ENCODE measurements at regions not wholly inside any gene's neighbourhood (a gene's known extent, or its start where the extent isn't known, plus 50 kb on each side); places are given as distances from the start of the nearest gene placed in this dataset.

- TF ChIP-seq SIN3A (IDR thresholded peaks at IDR 0.05; ENCODE audit: borderline replicate concordance, insufficient read depth, low read length) (no peak), POLR2AphosphoS5 (IDR thresholded peaks at IDR 0.05; ENCODE audit: low read depth, low read length) (no peak)
- TF ChIP-seq, protein P1, sequence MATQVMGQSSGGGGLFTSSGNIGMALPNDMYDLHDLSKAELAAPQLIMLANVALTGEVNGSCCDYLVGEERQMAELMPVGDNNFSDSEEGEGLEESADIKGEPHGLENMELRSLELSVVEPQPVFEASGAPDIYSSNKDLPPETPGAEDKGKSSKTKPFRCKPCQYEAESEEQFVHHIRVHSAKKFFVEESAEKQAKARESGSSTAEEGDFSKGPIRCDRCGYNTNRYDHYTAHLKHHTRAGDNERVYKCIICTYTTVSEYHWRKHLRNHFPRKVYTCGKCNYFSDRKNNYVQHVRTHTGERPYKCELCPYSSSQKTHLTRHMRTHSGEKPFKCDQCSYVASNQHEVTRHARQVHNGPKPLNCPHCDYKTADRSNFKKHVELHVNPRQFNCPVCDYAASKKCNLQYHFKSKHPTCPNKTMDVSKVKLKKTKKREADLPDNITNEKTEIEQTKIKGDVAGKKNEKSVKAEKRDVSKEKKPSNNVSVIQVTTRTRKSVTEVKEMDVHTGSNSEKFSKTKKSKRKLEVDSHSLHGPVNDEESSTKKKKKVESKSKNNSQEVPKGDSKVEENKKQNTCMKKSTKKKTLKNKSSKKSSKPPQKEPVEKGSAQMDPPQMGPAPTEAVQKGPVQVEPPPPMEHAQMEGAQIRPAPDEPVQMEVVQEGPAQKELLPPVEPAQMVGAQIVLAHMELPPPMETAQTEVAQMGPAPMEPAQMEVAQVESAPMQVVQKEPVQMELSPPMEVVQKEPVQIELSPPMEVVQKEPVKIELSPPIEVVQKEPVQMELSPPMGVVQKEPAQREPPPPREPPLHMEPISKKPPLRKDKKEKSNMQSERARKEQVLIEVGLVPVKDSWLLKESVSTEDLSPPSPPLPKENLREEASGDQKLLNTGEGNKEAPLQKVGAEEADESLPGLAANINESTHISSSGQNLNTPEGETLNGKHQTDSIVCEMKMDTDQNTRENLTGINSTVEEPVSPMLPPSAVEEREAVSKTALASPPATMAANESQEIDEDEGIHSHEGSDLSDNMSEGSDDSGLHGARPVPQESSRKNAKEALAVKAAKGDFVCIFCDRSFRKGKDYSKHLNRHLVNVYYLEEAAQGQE (IDR thresholded peaks at IDR 0.05; ENCODE audit: insufficient read depth in 1 of 2, low read depth in 2 of 2, low read length in 2 of 2) = no peak
Observed at GRCh38 chr7:9874182-9874581, 1099.5 kb upstream of the PHF14 start.

All from PFSK-1 (cell line).